ENCODE measurements at regions not wholly inside any gene's neighbourhood (a gene's known extent, or its start where the extent isn't known, plus 50 kb on each side); places are given as distances from the start of the nearest gene placed in this dataset.

DNA sequence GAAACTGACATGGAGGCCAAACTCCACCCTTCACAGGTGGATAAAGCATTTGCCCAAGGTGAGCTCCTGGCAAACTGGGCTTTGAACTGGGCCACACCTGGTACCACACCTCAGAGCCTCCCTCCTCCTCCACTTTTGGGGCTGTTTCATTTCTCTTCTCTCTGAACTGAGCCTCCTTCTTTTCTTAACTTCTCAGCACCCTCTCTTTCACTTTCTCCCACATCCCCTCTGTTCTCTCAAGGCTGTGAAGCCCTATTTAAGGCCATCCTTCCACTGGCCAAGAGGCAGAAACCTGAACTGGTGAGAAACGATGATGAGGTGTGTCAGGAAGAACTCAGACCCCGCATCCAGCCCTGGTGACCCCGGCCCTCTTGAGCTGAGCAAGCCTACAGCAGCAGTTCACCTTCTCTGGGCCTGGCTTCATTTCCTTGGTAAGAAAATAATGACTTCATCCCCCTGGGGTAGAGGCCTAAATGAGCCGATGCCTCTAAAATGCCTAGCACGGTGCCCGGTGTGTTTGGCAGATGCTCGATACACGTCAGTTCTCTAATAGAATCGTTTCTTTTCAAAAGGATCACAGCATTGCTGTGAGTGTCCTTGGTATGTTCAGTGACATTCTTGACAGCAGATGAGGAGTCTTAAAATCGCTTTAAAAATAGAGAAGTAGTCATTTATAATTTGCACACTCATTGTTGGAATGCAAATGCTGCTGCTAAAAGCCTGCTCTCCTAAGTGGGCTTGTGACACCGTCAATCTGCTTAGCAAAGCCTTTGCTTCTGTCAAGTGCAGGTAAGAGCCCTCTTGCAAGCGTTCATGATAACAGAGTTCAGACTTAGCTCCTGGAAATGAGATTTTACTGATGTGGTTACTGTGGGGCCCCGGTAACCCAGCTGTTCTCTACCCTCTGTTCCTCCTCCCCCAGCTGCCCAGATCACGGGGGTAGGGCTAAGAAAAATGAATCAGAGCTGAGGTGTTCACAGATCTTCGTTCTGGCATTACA, 97.7 kb upstream of the ATP2B2 start:
- DNase-seq (ENCODE audit: low read depth, low spot score): no peak
- Histone ChIP-seq H3K9me3 (ENCODE audit: low read depth, low read length) (no peaks in the 10 kb centered on the region), H3K4me3 (no peak overlapping the region), H3K36me3 (ENCODE audit: insufficient read depth, low read length) (no peaks in the 10 kb centered on the region), H3K9ac (ENCODE audit: insufficient read length) (no peak overlapping the region), H3K27ac (no peak overlapping the region)
- TF ChIP-seq EZH2 (IDR thresholded peaks at IDR 0.05) (no peak), FOXP2 (optimal IDR thresholded peaks at IDR 0.05; ENCODE audit: control extremely low read depth, extremely low read length, insufficient read depth) (no peak), POLR2AphosphoS5 (IDR thresholded peaks at IDR 0.05; ENCODE audit: borderline replicate concordance, low read depth, low read length) (no peak)

DNA sequence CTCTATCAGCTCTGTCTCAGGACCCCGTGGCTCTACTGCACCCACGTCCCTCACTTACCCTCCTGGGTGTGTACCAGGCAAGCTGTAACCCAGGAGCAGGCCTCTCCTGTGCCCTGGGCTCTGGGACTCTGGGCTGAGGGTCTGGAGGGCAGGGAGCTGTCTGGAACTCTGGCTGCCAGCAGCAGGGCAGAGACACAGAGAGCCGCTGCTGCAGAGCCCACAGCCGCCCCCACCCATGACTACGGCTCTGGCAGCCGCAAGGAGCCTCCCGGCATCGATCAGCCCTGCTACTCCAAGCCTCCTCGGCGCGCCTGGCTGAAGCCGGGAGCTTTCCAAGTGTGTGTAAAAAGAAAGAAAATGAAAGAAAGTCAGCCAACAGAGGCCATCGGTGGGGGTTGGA, 103.7 kb upstream of the ATP2B2 start:
- no peak overlapping the region for H3K9ac ChIP-seq (ENCODE audit: insufficient read length)
- no peaks in the 10 kb centered on the region for H3K9me3 ChIP-seq (ENCODE audit: low read depth, low read length)
- no peak overlapping the region for H3K4me3 ChIP-seq
- H3K27ac ChIP-seq: no peak overlapping the region
- no peak for DNase-seq (ENCODE audit: low read depth, low spot score)
- no peak for TF ChIP-seq EZH2 (IDR thresholded peaks at IDR 0.05)
- H3K36me3 ChIP-seq (ENCODE audit: insufficient read depth, low read length): no peaks in the 10 kb centered on the region

DNA sequence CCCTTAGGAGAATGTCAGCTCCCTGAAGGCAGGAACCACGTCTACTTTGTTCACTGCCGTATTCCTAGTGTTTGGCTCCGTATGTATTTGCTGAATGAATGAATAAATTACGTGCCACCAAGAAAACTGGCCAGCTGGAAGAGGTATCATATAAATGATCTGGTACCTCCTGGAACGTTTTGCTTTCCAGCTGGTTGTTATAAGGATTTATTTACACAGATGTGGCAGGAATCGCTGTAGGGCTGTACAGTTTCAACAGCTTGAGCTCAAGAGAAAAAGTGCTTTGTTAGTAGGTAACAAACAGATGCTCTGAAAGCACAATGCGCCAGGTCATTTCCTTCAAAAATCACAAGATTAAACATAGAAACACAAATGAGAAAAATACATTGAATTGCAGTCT, 108.8 kb upstream of the ATP2B2 start:
- Histone ChIP-seq H3K27ac (no peak overlapping the region), H3K9me3 (ENCODE audit: low read depth, low read length) (no peaks in the 10 kb centered on the region), H3K36me3 (ENCODE audit: insufficient read depth, low read length) (no peaks in the 10 kb centered on the region), H3K9ac (ENCODE audit: insufficient read length) (no peak overlapping the region), H3K4me3 (no peak overlapping the region)
- DNase-seq (ENCODE audit: low read depth, low spot score): no peak
- TF ChIP-seq FOXP2 (optimal IDR thresholded peaks at IDR 0.05; ENCODE audit: control extremely low read depth, extremely low read length, insufficient read depth) (no peak), EZH2 (IDR thresholded peaks at IDR 0.05) (no peak), POLR2AphosphoS5 (IDR thresholded peaks at IDR 0.05; ENCODE audit: borderline replicate concordance, low read depth, low read length) (no peak)

DNA sequence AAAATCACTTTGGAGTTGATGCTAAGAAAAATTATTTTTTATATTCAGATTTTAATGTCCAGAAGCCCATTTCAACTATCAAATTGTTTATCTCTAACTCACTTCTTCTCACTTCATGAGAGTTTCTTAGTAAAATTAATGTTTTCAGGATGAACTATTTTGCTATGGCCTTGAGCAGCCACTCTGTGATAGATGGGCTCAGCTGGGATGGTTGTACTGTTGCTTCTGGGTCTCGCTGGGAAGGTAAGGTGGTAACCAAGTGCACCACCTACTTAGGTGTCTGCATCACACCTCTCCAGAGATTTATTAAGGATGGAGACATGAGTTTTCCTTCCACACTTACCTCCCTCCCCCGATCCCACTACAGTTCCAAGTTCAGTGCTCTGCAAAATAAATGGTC, 110.3 kb upstream of the ATP2B2 start:
- Histone ChIP-seq H3K9ac (ENCODE audit: insufficient read length) (no peak overlapping the region), H3K36me3 (ENCODE audit: insufficient read depth, low read length) (no peaks in the 10 kb centered on the region), H3K27ac (no peak overlapping the region), H3K9me3 (ENCODE audit: low read depth, low read length) (no peaks in the 10 kb centered on the region), H3K4me3 (no peak overlapping the region)
- no peak for DNase-seq (ENCODE audit: low read depth, low spot score)
- TF ChIP-seq POLR2AphosphoS5 (IDR thresholded peaks at IDR 0.05; ENCODE audit: borderline replicate concordance, low read depth, low read length) (no peak), FOXP2 (optimal IDR thresholded peaks at IDR 0.05; ENCODE audit: control extremely low read depth, extremely low read length, insufficient read depth) (no peak), EZH2 (IDR thresholded peaks at IDR 0.05) (no peak)

DNA sequence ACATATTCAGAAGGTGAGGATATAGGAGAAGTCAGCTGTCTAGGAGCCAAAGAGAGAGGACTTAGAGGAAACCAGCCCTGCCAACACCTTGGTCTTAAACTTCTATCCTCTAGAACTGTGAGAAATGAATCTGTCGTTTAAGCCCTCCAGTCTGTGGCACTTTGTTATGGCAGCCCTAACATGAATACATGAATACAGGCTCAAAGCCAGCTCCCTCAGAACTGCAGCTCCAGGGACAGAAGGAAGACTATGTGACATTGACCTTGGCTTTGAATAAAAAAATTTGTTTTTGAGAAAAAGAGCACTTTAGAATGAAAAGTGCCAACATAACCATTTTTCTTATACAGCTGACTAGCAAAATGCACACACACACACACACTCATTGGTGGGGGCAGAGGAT, 110.9 kb upstream of the ATP2B2 start:
- no peaks in the 10 kb centered on the region for H3K36me3 ChIP-seq (ENCODE audit: insufficient read depth, low read length)
- no peak overlapping the region for H3K9ac ChIP-seq (ENCODE audit: insufficient read length)
- H3K9me3 ChIP-seq (ENCODE audit: low read depth, low read length): no peaks in the 10 kb centered on the region
- H3K4me3 ChIP-seq: no peak overlapping the region
- no peak for TF ChIP-seq FOXP2 (optimal IDR thresholded peaks at IDR 0.05; ENCODE audit: control extremely low read depth, extremely low read length, insufficient read depth)
- no peak for TF ChIP-seq EZH2 (IDR thresholded peaks at IDR 0.05)
- no peak for TF ChIP-seq POLR2AphosphoS5 (IDR thresholded peaks at IDR 0.05; ENCODE audit: borderline replicate concordance, low read depth, low read length)
- H3K27ac ChIP-seq: no peak overlapping the region
- no peak for DNase-seq (ENCODE audit: low read depth, low spot score)

DNA sequence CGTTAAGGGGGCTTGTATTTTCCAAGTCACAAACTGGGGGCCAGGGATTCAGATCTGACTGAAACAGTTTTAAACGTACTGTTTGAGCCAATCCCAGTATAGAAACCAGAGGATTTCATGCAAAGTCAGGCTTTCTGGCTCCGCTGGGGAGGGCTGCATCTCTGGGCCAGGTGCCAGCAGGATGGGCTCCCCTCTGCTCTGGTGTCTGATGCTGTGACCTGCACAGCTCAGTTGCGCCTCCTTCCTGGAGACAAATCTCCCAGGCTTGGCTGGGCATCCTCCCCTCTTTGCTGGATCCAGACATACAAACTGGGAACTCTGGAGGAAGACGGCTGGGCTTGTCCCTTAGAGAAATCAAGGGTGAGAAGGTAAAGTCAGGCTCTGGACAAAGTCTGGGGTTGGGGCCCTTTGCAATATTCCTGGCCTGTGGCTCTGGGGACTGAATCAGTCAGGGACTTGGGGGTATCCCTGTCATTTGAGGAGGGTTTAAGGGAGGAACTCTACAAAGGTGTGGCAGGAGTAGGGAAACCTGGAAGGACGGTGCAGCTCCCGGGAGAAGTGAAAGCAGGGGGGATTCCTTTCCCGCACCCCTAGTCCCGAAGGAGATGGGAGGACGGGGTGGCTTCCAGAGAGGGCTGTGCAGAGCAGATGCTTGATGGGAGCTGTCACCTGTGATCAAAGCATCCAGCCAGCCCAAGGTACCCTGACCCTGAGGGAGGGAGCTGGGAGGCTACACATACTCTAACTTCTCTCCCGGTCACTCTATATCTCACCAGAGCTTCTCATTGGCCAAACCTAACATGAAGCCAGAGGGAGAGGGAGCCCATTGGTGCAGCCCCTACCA, 114.8 kb upstream of the ATP2B2 start:
- Histone ChIP-seq H3K36me3 (ENCODE audit: insufficient read depth, low read length) (no peaks in the 10 kb centered on the region), H3K9me3 (ENCODE audit: low read depth, low read length) (no peaks in the 10 kb centered on the region), H3K27ac (no peak overlapping the region), H3K4me3 (no peak overlapping the region), H3K9ac (ENCODE audit: insufficient read length) (no peak overlapping the region)
- TF ChIP-seq POLR2AphosphoS5 (IDR thresholded peaks at IDR 0.05; ENCODE audit: borderline replicate concordance, low read depth, low read length) (no peak), EZH2 (IDR thresholded peaks at IDR 0.05) (no peak), FOXP2 (optimal IDR thresholded peaks at IDR 0.05; ENCODE audit: control extremely low read depth, extremely low read length, insufficient read depth) (no peak)
- no peak for DNase-seq (ENCODE audit: low read depth, low spot score)

DNA sequence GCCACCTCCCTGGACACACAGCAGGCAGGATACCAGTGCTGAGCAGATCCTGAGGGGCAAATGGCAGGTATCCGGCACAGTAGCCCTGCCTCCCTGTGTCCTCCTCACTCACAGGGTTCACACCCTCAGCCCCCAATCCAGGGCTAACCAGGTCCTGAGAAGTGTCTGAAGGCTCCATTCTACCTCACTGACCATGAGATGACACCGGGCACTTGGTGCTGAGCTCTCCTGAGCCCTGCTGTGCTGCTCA, 115.4 kb upstream of the ATP2B2 start:
- Histone ChIP-seq H3K9ac (ENCODE audit: insufficient read length) (no peak overlapping the region), H3K9me3 (ENCODE audit: low read depth, low read length) (no peaks in the 10 kb centered on the region), H3K27ac (no peak overlapping the region), H3K4me3 (no peak overlapping the region), H3K36me3 (ENCODE audit: insufficient read depth, low read length) (no peaks in the 10 kb centered on the region)
- TF ChIP-seq FOXP2 (optimal IDR thresholded peaks at IDR 0.05; ENCODE audit: control extremely low read depth, extremely low read length, insufficient read depth) (no peak), EZH2 (IDR thresholded peaks at IDR 0.05) (no peak)
- no peak for DNase-seq (ENCODE audit: low read depth, low spot score)

DNA sequence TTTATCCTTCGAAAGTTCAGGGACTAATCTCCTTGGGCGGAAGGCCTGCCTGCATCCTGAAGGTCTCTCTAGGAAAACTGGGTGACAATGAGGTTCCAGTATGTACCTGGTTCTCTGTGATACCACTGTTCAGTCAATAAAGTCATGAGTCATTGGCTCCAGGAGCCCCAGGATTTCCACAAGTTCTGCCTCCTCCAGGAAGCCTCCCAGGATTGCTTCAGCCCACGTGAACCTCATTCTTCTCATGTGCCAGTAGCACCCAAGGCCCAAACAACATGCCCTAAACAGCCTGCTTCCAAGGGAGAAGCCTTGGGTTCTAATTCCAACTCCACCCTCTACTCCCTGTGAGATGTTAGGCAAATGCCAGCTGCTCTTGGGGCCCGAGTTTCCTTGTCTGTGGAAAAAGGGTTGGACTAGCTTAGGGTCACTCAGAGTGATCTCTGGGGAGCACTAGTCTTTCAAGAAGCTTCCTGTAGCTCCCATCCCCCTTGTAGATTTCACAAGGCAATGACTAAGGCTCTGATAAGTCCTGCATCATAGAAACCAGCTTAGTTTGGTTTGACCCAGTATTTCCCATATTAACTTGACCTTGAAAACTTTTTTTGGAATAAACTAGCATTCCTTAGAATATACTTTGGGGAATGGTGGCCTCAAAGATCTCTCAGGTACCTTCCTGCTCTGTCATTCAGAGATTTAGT, 118.3 kb upstream of the ATP2B2 start:
- Histone ChIP-seq H3K36me3 (ENCODE audit: insufficient read depth, low read length) (no peaks in the 10 kb centered on the region), H3K4me3 (no peak overlapping the region), H3K27ac (no peak overlapping the region), H3K9ac (ENCODE audit: insufficient read length) (no peak overlapping the region), H3K9me3 (ENCODE audit: low read depth, low read length) (no peaks in the 10 kb centered on the region)
- DNase-seq (ENCODE audit: low read depth, low spot score): no peak
- no peak for TF ChIP-seq FOXP2 (optimal IDR thresholded peaks at IDR 0.05; ENCODE audit: control extremely low read depth, extremely low read length, insufficient read depth)
- TF ChIP-seq EZH2 (IDR thresholded peaks at IDR 0.05): no peak
- TF ChIP-seq POLR2AphosphoS5 (IDR thresholded peaks at IDR 0.05; ENCODE audit: borderline replicate concordance, low read depth, low read length): no peak
